Coronary artery (tissue), 2 donors: ENCODE measurements at regions not wholly inside any gene's neighbourhood (a gene's known extent, or its start where the extent isn't known, plus 50 kb on each side); places are given as distances from the start of the nearest gene placed in this dataset.
"Not testable (repeated sequence)": the region's sequence is repeated elsewhere in the genome, so short reads cannot be mapped to it uniquely, and the experiment has no call there.

ENCODE experiments used
- DNase-seq: peaks from one replicate; pipeline ENCODE4 v3.0.0-alpha.2; 2017; ENCODE audit warnings: low spot score
- H3K27ac ChIP-seq, 2 donors: fragments of 200-600 bp; sonication (generic); one replicate each; pipeline ENCODE4 v1.5.1; 2016 to 2019
- H3K4me3 ChIP-seq: fragments of 200-600 bp; sonication (generic); 2 replicates; pipeline ENCODE4 v1.5.1; 2016; ENCODE audit warnings: mild to moderate bottlenecking, moderate library complexity
- TF ChIP-seq, protein P1 (sequence below): fragments of 200-600 bp; sonication (generic); IDR thresholded peaks from one replicate; pipeline ENCODE4 v1.5.1; 2019; ENCODE audit warnings: antibody characterized with exemption

DNA sequence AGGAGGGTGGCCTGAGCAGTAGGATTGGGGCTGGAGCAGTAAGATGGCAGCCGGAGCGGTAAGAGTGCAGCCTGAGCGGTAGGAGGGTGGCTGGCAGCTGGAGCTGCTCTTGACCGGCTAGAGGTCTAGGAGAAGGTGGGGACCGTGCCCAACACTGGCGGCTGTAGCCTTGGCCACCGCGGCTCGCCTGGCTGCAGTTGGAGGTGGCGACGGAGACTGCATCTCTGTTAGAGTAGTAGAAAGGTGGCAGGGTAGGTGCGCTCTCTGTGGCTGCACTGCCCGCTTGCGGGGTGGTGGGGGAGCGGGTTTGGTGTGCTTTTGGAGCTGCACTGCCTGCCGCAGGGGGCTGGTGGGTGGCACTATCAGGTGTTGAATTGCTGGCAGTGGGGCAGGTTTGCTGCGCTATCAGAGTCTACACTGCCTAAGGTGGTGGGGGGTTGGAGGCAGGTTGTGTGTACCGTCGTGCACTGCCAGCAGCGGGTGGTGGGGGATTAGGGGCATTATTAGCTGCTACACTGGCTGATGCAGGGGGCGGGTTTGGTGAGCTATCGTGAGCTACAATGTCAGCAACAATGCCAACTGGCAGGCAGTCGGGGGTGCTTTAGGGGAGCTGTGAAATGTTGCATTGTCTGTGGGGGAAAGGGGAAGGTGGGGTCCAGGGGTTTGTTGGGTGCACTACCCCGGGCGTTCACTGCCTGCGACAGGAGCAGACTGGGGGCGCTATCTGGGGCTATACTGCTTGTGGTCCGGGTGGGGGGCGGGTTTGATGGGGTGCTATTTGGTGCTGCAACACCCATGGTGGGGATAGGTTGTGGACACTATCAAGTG, 4461.3 kb upstream of the OR11H1 start:
- H3K27ac ChIP-seq: no peak overlapping the region
- DNase-seq: peak; percentile 77
- no peak overlapping the region for H3K4me3 ChIP-seq
- TF ChIP-seq, protein P1, sequence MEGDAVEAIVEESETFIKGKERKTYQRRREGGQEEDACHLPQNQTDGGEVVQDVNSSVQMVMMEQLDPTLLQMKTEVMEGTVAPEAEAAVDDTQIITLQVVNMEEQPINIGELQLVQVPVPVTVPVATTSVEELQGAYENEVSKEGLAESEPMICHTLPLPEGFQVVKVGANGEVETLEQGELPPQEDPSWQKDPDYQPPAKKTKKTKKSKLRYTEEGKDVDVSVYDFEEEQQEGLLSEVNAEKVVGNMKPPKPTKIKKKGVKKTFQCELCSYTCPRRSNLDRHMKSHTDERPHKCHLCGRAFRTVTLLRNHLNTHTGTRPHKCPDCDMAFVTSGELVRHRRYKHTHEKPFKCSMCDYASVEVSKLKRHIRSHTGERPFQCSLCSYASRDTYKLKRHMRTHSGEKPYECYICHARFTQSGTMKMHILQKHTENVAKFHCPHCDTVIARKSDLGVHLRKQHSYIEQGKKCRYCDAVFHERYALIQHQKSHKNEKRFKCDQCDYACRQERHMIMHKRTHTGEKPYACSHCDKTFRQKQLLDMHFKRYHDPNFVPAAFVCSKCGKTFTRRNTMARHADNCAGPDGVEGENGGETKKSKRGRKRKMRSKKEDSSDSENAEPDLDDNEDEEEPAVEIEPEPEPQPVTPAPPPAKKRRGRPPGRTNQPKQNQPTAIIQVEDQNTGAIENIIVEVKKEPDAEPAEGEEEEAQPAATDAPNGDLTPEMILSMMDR: no peak

DNA sequence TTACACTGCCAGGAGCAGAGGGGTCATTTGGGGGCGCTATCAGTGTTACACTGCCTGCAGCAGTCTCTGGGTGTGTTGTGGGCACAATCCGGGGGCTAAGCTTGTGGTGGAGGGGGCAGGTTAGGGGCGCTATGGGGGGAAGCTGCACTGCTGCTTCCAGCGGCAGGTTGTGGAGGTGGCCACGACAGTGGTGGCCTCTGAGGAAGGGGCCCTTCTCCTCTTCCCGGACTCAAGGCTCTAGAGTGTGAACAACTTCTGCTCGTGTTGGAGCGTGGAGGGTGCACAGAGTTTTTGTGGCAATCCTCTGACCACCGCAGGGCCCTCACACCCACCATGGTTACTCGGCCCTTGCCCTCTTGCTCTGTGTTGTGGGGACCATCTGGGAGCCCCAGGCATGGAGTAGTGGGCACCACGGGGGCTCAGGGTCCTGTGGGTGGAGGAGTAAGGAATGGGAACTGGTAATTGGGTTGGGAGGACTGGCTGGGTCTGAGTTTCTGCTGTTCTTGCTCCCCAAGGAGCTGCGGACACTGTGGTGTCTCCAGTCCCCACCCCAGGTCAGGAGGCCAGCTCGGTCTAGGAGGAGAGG, 4460.6 kb upstream of the OR11H1 start:
- not testable (repeated sequence) for H3K4me3 ChIP-seq, H3K27ac ChIP-seq
- DNase-seq: peak; percentile 83

DNA sequence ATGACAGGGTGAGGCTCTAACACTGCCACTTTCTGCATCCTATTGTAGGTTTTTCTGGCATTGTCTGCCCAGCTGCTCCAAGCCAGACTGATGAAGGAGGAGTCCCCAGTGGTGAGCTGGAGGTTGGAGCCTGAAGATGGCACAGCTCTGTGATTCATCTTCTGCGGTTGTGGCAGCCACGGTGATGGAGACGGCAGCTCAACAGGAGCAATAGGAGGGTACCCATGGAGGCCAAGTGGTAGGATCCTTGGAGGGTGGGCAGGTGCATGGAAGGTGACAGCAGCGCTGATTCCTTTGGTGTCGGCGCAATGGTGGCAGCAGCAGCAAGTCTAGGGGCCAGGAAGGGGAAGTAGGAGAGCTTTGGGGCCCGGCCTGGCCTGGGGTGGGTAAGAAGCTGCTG, 4460.1 kb upstream of the OR11H1 start:
- H3K4me3 ChIP-seq, H3K27ac ChIP-seq: not testable (repeated sequence)
- peak; percentile 78 for DNase-seq

DNA sequence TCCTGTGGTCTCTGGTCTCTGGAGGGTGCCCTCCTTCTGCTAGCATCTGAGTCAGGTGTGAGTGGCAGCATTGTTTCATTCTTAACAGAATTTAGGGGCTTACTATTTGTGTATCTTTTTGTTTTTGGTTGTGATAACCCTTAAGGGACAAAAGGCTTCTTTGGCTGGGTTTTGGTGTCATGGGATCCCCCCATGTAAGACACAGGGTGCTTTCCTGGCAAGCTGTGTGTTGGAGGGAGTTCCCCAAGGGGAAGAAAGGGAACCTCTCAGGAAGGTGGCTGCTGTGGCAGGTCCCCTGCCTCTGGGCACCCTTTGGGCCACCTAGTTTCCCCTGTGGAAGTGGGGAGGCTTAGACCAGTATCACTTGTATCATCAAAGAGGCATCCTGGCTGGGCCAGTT, 4459.6 kb upstream of the OR11H1 start:
- H3K27ac ChIP-seq, H3K4me3 ChIP-seq: not testable (repeated sequence)
- peak; percentile 62 for DNase-seq
